Suprapubic skin (tissue), 4 donors: ENCODE measurements at regions not wholly inside any gene's neighbourhood (a gene's known extent, or its start where the extent isn't known, plus 50 kb on each side); places are given as distances from the start of the nearest gene placed in this dataset.

ENCODE experiments used
- EP300 ChIP-seq: sonication (generic); formaldehyde crosslinking; IDR thresholded peaks from one replicate; pipeline ENCODE4 v1.6.1; 2017; ENCODE audit warnings: antibody characterized with exemption
- POLR2A ChIP-seq, 2 donors: fragments of 450-650 bp; IDR thresholded peaks; one replicate each; pipeline ENCODE4 v1.6.1; 2017; ENCODE audit warnings: antibody characterized with exemption in 2 of 2, mild to moderate bottlenecking in 2 of 2, moderate library complexity in 2 of 2
- POLR2AphosphoS5 ChIP-seq, 3 donors: sonication (generic); formaldehyde crosslinking; IDR thresholded peaks; one replicate each; pipeline ENCODE4 v1.6.1; 2017; ENCODE audit warnings: antibody characterized with exemption in 3 of 3
- TF ChIP-seq, protein P1 (sequence below), 2 donors: fragments of 200-600 bp in 1 of 2; fragments of 450-650 bp in 1 of 2; sonication (generic) in 1 of 2; IDR thresholded peaks; one replicate each; pipeline ENCODE4 v1.5.1; 2016 to 2019; ENCODE audit warnings: antibody characterized with exemption in 2 of 2, mild to moderate bottlenecking in 1 of 2, moderate library complexity in 1 of 2

DNA sequence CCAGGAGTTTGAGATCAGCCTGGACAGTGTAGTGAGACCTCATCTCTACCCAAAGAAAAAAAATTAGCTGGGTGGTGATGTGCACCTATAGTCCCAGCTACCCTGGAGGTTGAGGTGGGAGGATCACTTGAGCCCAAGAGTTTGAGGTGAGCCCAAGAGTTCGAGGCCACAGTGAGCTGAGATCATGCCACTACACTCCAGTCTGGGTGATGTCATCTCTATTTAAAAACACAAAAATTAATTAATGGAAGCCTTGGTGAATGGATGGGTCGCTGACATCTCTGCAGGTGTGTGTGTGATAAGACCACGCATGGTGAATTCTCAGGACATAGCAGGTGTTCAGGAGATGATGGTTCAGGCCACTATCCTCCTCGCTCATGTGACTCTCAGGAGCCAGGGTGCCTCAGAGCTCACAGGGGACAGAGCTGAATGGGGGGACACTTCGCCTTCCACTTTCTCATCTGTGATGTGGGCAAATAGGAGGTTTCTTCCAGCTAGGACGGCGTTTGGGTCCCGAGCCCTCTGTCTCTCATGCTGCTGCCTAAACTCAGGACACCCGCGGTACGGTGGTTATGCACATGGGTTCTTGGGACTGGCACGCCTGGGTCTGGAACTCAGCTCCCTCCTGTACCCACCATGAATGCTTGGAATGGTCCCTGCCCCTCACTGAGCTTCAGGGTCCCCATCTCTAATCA is 113.4 kb upstream of the ZBTB40 start:
- TF ChIP-seq POLR2A (IDR thresholded peaks at IDR 0.05) (no peak), EP300 (no peak), POLR2AphosphoS5 (IDR thresholded peaks at IDR 0.05) (no peak)
- TF ChIP-seq, protein P1, sequence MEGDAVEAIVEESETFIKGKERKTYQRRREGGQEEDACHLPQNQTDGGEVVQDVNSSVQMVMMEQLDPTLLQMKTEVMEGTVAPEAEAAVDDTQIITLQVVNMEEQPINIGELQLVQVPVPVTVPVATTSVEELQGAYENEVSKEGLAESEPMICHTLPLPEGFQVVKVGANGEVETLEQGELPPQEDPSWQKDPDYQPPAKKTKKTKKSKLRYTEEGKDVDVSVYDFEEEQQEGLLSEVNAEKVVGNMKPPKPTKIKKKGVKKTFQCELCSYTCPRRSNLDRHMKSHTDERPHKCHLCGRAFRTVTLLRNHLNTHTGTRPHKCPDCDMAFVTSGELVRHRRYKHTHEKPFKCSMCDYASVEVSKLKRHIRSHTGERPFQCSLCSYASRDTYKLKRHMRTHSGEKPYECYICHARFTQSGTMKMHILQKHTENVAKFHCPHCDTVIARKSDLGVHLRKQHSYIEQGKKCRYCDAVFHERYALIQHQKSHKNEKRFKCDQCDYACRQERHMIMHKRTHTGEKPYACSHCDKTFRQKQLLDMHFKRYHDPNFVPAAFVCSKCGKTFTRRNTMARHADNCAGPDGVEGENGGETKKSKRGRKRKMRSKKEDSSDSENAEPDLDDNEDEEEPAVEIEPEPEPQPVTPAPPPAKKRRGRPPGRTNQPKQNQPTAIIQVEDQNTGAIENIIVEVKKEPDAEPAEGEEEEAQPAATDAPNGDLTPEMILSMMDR (IDR thresholded peaks at IDR 0.05): no peak
